HepG2 (cell line): ENCODE measurements at regions not wholly inside any gene's neighbourhood (a gene's known extent, or its start where the extent isn't known, plus 50 kb on each side); places are given as distances from the start of the nearest gene placed in this dataset.

Source experiments
- CTCF ChIP-seq: sonication (generic); formaldehyde crosslinking; IDR thresholded peaks from 2 replicates; pipeline ENCODE4 v1.5.0; 2020; ENCODE audit warnings: mild to moderate bottlenecking, missing genetic modification reagents, moderate library complexity
- ELF4 ChIP-seq: sonication (generic); formaldehyde crosslinking; IDR thresholded peaks from 2 replicates; pipeline ENCODE4 v1.5.0; 2020; ENCODE audit warnings: missing genetic modification reagents, mild to moderate bottlenecking, moderate library complexity, borderline replicate concordance
- POLR2A ChIP-seq, 2 experiments: IDR thresholded peaks; 2 replicates each; pipeline ENCODE4 v1.6.1; 2011; ENCODE audit warnings: low read depth in 2 of 2, low read length in 2 of 2, mild to moderate bottlenecking in 1 of 2, moderate library complexity in 1 of 2; ENCODE audit not compliant: insufficient read depth in 1 of 2
- SRF ChIP-seq: IDR thresholded peaks from 2 replicates; pipeline ENCODE4 v1.6.1; 2011; ENCODE audit warnings: mild to moderate bottlenecking, low read depth, low read length, moderate library complexity
- ZBTB20 ChIP-seq: sonication (generic); formaldehyde crosslinking; IDR thresholded peaks from 2 replicates; pipeline ENCODE4 v1.8.1; 2023; ENCODE audit warnings: missing genetic modification reagents, low read depth, mild to moderate bottlenecking, borderline replicate concordance
- ZBTB8A ChIP-seq: sonication (generic); formaldehyde crosslinking; IDR thresholded peaks from 2 replicates; pipeline ENCODE4 v1.4.0; 2020; ENCODE audit warnings: mild to moderate bottlenecking, low read depth, missing genetic modification reagents, borderline replicate concordance
- ZNF121 ChIP-seq: sonication (generic); formaldehyde crosslinking; IDR thresholded peaks from 2 replicates; pipeline ENCODE4 v1.5.0; 2020; ENCODE audit warnings: mild to moderate bottlenecking, missing genetic modification reagents

DNA sequence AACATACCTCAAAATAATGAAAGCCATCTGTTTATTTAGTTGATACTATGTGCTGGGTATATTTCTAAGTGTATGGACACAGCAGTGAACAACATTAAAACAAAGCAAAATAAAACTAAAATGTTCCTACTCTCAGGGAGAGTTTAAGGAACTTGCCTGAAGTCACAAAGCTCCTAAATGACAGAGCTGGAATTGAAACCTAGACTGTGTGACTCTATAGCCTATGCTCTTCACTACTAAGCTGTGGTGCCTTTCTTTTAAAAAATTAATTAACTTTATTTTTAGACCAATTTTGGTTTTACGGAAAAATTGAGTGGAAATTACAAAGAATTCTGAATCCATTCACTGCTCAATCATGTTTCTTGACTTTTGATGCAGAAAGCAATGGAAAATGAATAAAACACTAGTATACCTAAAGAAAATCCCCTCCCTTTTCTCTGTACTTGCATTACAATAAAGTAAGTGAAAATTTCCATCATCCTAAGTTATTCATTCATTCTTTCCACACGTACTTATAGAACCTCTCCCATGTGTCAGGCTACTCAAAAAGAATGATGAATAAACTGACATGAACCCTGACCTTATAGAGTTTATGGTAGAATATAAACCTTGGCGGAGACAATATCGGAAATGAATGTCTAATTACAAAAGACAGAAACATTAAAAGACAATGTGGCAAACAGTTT is 189.8 kb upstream of the RBMS3 start:
- TF ChIP-seq CTCF (CRISPR knock-in tag) (no peak), ZNF121 (CRISPR knock-in tag) (no peak), SRF (no peak), ZBTB20 (CRISPR knock-in tag) (no peak), ELF4 (CRISPR knock-in tag) (no peak), POLR2A (IDR thresholded peaks at IDR 0.05; ENCODE audit: insufficient read depth in 1 of 2, low read depth in 2 of 2, low read length in 2 of 2) (no peak), ZBTB8A (CRISPR knock-in tag) (no peak)
